GM12875 (cell line): ENCODE measurements at regions not wholly inside any gene's neighbourhood (a gene's known extent, or its start where the extent isn't known, plus 50 kb on each side); places are given as distances from the start of the nearest gene placed in this dataset.

Experiments
- H3K4me3 ChIP-seq: one replicate; pipeline ENCODE4 v1.5.1; 2011; ENCODE audit warnings: low read depth, low read length, control low read depth
- CTCF ChIP-seq: IDR thresholded peaks from 2 replicates; pipeline ENCODE4 v1.5.1; 2011; ENCODE audit warnings: low read depth, mild to moderate bottlenecking, control low read depth, inconsistent platforms, low read length, moderate library complexity, borderline replicate concordance; ENCODE audit not compliant: insufficient read depth

- H3K4me3 ChIP-seq = no peak overlapping the region
- TF ChIP-seq CTCF = no peak
These were observed 237.5 kb upstream of the STT3B start for GRCh38 chr3:31295150-31295765.

GRCh38 chr3:31297726-31298298 is 234.9 kb upstream of the STT3B start:
- TF ChIP-seq CTCF = no peak

GRCh38 chr3:31300456-31301443 is 232.0 kb upstream of the STT3B start:
- H3K4me3 ChIP-seq = no peak overlapping the region
- no peak for TF ChIP-seq CTCF

More at GRCh38 chr3:31297726-31298298, 234.9 kb upstream of the STT3B start:
- H3K4me3 ChIP-seq = no peak overlapping the region

GRCh38 chr3:31302343-31302742 is 230.4 kb upstream of the STT3B start:
- H3K4me3 ChIP-seq = no peak overlapping the region
- no peak for TF ChIP-seq CTCF

- no peak for TF ChIP-seq CTCF
- no peak overlapping the region for H3K4me3 ChIP-seq
These were observed 227.4 kb upstream of the STT3B start for GRCh38 chr3:31305340-31305739.

- no peak for TF ChIP-seq CTCF
- H3K4me3 ChIP-seq = no peak overlapping the region
These were observed 225.5 kb upstream of the STT3B start for GRCh38 chr3:31307131-31307785.
